GM18511 (cell line): ENCODE measurements at regions not wholly inside any gene's neighbourhood (a gene's known extent, or its start where the extent isn't known, plus 50 kb on each side); places are given as distances from the start of the nearest gene placed in this dataset.
"Not testable (repeated sequence)": the region's sequence is repeated elsewhere in the genome, so short reads cannot be mapped to it uniquely, and the experiment has no call there.

Source experiments
- ATAC-seq: cut with Tn5 transposase; IDR thresholded peaks from one replicate; pipeline ENCODE4 v1.9.1; 2021; ENCODE audit warnings: mild to moderate bottlenecking, moderate library complexity; ENCODE audit not compliant: unreplicated experiment

DNA sequence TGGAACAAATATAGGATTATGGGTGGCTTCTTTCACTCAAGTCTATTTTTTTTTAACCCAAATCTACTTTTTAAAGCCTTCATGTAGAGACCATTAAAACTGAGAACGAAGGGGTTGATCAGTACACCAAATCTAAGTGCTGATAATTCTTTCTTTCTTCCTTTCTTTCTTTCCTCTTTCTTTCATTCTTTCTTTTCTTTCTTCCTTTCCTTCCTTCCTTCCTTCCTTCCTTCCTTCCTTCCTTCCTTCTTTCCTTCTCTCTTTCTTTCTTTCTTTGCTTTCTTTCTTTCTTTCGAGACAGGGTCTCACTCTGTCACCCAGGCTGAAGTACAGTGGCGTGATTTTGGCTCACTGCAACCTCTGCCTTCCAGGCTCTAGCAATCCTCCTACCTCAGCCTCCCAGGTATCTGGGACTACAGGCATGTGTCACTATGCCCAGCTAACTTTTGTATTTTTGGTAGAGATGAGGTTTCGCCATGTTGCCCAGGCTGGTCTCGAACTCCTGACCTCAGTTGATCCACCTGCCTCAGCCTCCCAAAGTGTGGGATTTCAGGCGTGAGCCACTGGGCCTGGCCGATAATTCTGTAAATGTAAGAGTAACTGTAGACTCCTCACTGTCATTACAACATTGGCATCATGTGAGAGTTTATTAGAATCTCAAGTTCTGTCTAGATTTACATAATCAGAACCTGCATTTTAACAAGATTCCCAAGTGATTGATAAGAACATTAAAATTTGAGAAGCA is 236.4 kb downstream of the TFEC start:
- no peak for ATAC-seq

DNA sequence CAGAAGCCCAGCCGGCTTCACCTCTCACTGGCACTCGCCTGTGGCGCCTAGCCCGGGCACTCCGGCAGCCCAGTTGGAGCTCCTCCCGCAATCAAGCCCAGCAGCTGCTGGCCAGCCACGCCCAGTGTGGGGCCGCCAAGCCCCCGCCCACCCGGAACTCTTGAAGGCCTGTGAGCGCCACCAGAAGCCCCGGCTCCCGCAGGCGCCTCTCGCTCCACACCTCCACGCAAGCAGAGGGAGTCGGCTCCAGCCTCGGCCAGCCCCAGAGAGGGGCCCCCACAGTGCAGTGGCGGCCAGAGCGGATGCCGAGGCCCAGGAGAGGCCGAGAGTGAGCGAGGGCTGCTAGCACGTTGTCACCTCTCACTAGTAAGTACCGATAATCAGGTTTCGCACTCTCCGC is 240.7 kb downstream of the TFEC start:
- no peak for ATAC-seq

DNA sequence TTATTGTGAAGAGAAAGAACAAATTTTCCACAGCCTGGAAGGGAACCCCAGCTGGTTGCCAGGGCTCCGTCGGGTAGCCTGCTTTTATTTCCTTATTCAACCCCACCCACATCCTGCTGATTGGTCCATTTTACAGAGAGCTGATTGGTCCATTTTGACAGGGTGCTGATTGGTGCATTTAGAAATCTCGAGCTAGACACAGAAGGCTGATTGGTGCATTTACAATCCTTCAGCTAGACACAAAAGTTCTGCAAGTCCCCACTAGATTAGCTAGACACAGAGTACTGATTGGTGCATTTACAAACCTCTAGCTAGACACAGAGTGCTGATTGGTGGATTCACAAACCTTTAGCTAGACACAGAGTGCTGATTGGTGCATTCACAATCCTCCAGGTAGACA is 241.1 kb downstream of the TFEC start:
- ATAC-seq: not testable (repeated sequence)

DNA sequence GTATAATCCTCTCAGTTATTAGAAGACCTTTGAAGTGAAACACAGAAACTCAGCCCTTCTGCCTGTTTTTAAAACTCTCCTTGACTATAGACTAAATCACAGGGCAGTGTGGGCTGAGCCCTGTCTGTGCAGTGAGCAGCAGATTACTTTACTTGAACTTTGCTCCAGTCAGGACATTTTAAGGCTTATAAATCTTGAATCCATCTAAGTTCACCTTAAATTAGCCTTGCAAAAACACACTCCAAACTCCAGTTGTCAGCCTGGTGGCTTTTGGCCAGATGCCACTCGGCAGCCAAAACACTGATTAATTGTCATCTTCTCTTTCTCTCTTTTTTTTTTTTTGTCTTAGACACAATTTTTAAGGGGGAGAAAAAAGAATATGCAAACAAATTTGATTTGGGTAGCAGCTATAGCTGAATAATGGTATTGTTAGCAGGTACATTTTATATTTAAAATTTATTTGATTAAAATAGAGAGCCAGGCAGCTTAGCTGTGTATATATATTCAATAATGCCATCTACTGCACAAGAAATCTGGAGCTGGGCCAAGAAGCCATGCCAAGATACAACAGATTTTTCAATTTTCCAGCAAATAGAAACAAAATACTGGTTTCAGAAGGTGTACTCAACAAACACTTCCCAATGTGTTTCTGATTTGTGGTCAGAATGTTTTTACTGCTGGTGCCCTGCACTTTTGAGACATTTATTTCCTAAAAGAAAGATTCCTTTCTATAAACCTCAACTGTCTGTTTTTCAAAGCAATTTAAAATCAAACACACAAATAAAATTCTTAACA is 247.7 kb downstream of the TFEC start:
- ATAC-seq: no peak

DNA sequence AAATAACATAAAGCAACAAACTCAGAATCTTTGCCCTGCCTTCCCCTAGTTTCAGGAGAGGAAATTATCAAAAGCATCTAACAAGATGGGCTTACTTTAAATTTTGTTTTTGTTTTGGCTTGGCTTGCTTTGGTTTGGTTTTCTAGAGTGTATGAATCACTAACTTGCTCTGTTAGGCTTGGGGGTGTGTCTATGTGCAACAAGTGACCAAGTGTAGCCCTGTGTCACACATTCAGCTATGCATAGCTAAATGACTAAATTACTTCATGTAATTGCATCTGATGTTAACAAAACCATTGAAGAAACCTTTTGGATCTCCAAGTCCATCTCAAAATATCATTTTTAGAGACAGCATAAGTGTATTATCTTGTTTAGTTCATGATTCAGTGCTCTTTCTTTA is 251.0 kb downstream of the TFEC start:
- no peak for ATAC-seq

DNA sequence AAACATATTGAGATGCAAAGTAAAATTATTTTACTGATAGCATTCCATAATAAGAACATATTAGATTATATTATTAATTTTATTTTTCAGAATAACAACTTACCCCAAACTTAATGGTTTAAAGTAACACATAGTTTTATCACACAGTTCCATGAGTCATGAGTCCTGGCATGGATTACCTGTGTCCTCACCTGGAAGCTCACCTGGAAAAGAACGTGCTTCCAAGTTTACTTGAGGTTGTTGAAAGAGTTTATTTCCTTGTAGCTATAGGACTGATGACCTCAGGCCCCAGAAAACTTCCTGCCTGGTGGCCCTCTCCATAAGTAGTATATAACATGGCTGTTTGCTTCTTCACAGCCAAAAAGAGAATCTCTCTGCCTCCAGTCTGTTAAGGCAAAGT is 254.6 kb downstream of the TFEC start:
- ATAC-seq: no peak

DNA sequence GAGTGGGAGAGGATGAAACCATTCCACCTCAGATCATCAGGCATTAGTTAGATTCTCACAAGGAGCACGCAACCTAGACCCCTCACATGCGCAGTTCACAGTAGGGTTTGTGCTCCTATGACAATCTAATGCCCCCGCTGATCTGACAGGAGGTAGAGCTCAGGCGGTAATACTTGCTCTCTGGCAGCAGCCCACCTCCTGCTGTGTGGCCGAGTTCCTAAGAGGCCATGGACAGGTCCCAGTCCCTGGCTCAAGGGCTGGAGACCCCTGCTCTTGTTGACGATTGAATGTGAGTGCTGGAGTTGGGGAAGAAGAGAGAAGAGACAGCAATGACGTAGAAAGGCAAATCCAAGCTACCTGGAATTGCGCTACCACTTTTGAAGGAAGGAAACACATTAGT is 267.2 kb downstream of the TFEC start:
- ATAC-seq: no peak

DNA sequence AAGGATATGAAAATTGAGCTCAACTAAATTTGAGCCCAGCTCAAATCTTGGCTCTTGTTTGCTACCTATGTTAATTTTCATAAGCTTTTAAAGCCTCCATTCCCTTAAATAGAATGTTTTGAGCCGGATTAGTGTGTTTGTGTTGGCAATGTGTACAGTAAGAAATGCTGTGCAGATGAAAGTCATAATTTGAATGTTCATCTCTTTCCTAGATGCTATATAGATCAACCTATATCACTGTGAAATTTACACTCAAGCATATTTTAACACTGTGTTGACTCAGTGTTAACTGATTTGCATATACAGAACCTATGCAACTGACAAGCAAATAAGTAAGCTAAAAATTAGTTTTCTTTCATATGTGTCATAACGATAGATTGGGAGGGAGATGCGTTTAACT is 272.5 kb downstream of the TFEC start:
- ATAC-seq: no peak

DNA sequence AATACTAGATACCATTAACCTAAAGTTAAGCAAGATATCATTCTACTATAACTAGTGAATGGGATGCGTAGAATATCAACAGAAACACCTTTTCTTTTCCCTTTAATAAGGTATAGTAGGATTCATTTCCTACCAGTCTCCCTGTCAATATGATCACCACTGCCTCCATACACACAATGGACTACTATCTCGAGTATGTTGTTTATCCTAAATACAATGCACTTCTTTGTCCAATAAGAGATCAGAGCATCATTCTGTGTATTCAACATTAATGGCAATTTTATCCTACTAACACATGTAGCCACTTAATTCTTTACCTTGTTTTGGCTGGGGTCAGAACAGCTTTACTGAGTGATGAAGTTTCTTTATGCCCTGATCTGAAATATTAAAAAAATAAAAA is 276.3 kb downstream of the TFEC start:
- no peak for ATAC-seq

DNA sequence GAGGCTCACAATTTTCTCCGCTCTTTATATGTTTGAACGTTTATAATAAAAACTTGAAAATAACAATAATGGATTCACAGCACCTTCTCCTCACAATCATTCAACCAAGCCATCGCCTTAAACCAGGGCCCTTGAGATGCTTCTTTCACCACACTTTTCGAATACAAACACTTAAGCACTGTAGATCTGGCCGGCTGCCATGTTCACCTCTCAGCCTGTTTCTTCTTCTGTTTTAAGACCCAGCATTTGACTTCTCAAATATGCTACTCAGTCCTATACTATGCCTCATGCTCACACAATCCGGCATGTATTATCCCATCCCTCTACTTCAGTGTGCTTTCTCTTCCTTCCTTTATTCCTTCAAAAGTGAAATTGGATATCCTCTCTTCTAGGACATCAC is 280.6 kb downstream of the TFEC start:
- ATAC-seq: no peak

DNA sequence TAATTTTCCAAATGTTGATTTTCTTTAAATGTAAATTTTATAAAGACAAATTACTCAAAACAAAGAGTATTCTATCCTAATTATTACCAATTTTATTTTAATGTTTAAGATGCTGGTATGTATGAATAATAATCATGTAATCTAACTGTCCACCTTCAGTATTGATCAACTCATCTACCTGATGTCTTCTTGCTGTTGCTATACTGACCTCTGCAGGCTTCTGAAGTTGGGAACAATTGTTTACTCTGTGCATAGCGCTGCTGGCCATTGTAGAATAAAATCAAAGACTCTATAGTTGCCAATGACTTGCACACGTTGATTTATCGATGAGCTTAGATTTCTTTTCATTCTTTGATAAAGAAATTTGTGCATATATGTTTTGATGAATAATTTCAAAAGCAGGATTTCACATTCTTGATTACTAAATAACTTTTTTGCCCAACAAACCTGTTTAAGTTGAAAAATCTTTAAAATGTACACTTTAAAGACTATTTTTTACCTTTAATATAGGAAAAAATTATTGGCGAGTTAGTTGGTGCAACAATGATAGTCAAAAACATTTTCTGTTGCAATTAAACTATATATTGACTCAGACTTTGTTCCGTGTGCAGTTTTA is 282.3 kb downstream of the TFEC start:
- ATAC-seq: no peak

DNA sequence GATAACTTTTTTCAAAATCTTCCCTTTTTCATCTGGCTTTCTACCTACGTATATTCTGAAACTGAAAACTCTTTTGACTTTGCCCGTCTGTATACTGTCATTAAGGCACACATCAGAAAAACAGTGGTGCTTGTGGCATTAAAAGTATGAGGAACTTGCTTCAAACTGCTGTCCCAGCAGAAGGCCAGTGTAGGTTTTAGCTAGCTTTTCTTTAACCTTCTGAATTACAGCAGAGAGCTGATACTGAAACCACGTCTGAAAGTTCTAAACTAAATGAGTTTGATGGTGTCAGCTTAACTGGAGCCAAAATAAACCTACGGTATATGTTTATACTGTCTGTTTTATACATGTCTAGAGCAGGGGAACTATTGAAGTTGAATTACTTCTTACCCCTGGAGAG is 283.4 kb downstream of the TFEC start:
- no peak for ATAC-seq

DNA sequence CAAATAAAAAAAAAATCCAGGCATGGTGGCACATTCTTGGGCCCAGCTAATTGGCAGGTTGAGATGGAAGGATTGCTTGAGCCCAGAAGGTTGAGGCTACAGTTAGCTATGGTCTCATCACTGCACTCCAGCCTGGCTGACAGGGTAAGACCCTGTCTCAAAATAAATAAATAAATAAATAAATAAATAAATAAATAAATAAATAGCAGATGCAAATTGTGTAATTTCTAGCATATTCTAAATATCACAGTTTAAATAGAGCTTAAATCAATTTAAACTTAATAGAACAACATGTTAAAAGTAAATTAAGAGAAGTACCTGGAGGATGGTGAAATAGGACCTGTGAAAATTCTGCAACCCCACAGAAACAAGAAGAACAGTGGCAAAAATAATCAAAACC is 290.5 kb downstream of the TFEC start:
- no peak for ATAC-seq

DNA sequence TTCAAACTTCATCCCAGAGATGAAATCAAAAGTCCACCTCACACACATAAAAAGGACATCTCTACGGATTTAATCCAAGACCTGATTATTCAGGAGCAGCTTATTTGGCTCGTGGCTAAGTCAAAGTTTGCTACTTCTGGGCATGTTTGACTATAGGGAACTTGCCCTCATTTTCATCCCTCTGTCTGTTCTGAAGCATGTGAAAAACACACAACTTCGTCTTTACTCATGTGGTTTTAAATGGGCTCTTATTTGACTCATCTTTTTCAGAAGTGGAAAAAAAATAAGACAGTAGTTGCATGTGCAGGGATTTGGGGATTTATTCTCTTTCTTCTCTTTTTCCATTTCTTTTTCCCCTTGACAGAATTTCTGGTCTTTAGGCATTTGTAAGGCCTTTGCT is 295.9 kb downstream of the TFEC start:
- no peak for ATAC-seq

DNA sequence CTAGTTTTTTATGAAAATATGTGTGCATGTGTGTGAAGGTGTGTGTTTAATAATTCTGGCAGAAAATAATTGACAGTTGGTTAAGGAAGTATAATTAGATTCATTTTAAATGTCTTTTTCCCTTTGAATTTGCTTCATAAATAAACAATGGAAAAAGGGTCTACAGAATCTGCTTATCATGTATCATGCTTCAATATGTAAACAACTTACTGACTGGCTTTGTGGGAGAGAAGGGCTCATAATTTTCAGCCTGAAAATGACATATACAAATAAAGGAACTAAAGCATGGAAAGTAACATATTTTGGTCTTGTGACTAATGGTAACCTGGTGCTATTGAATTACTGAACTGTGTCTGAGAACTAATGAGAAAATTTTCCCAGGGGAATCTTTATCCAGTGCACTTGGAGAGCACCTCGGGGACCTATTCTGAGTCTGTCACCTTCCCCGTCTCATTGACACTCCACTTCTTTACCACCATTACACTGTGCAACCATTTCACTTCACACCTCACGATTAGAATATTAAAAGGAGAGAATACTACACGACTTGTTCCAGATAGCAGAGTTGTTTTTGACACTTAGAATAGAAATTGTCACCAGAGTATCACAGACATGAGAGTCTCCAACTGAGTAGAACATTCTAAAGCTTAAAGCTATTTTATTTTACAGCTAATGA is 298.6 kb downstream of the TFEC start:
- ATAC-seq: no peak

DNA sequence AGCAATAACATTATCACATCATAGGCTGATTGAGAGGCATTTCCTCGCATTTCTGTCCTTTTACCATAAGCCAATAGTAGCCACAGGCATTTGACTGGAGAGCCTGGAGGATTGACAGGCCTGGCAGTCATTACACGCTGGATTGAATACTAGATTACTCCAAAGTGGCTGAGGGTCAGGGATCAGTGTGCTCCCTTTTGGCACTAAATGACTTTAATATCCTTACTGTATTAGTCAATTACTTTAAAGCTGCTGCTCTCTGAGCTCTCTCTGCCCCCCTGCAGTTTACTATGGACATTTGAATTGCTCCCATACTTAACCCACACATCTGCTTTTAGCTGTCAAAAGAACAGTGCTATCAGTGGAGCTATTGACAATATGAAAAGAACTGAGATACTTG is 302.0 kb downstream of the TFEC start:
- ATAC-seq: no peak

DNA sequence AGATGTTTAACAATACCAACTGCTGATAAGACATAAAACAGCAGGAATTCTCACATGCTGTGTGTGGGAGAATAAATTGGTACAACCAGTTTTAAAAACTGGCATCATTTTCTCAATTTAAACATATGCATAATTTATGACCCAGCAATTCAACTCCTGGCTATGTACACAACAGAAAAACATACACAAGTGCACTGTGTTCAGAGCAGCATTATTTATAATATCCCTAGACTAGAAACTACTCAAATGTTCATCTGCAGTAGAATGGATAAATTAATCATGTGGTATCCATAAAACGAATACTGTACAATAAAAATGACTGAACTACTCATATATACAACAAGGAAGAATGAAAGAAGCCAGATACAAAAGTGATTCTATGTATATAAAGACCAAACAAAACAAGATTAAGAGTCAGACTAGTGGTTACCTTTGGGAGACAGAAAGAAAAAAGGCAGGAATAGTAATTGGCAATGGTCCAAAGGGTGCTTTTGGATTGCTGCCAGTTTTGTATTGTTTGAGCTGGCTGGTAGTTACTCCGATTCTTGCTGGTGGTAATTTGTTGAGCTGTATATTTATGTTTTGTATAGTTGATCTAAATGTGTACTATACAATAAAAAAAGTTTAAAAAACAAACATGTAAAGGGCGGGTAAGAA is 306.0 kb downstream of the TFEC start:
- no peak for ATAC-seq

DNA sequence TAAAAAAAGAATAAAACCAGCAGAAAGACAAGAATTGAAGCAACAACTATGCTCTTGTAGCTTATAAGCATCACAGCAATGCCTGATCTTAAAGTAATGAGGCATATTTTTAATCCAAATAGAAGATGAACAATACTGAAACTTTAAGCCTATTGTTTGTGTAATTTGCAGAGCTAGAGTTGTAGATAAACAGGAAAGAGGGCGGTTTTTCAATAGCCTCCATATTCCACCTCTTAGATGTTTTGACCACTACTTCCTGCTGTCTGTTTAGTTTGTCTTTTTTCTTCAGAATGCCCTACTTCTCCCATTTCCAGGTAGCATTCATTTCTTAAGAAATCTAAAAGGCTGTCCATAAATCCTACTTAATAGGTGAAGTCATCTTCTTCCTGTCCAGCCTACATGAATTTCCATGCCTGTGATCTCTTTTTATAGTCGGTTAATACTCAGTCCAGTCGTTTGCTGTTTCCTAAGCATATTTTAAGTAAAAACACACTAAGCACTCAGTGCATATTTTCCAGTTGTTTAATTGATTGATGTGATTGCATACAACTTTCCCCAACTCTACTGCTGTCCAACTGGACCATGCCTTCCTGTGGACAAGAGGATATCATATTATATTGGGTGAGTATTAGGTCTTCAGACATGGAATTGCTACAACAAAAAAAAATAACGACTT is 308.1 kb downstream of the TFEC start:
- ATAC-seq: no peak

DNA sequence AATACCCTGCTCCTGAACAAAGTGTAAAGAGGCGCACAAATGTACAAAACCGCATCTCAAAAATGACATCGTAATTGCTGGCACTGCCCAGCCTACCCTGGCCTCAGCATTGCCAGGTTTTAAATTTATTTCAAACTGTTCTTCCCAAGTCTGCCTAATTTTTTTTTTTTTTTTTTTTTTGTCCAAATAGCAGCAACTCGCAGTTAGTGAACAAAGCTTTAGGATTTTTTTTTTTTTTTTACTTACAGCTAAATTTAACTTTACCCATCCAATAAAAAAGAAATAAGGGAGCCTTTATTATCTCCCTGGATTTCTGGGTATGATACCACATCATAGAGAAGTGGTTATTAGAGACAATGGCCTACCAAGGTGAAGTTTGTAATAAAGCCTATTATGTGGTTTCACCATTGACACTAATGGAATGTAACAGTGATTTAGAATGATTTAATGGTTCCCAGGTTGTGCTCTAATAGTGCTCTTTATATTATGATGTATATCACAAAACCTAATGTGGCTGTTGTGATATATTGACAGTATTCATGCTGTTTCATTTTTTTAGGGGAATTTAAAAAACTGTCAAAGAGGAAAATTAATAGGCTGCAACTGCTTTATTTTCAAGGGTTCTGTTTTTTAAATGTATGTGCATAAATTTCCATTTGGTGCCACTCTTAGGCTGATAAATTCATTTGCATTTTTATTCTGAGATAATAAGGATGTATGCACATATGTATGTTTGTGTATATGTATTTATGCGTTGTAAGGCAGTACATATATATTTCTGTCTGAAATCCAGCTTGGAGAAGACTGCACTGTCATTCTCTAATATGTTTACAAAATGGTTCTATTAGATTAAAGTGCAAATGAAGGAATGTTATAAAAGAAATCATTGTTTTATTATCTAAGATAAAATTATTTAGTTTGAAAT is 309.0 kb downstream of the TFEC start:
- no peak for ATAC-seq
